ENCODE measurements at regions not wholly inside any gene's neighbourhood (a gene's known extent, or its start where the extent isn't known, plus 50 kb on each side); places are given as distances from the start of the nearest gene placed in this dataset.

GRCh38 chr9:22215521-22215920 is 206.4 kb upstream of the CDKN2B start:
- TF ChIP-seq CTCF (IDR thresholded peaks at IDR 0.05) (no peak), EZH2 (IDR thresholded peaks at IDR 0.05; ENCODE audit: borderline replicate concordance, insufficient read depth, low read depth, low read length, poor library complexity, severe bottlenecking) (no peak)
